ENCODE measurements at regions not wholly inside any gene's neighbourhood (a gene's known extent, or its start where the extent isn't known, plus 50 kb on each side); places are given as distances from the start of the nearest gene placed in this dataset.

DNA sequence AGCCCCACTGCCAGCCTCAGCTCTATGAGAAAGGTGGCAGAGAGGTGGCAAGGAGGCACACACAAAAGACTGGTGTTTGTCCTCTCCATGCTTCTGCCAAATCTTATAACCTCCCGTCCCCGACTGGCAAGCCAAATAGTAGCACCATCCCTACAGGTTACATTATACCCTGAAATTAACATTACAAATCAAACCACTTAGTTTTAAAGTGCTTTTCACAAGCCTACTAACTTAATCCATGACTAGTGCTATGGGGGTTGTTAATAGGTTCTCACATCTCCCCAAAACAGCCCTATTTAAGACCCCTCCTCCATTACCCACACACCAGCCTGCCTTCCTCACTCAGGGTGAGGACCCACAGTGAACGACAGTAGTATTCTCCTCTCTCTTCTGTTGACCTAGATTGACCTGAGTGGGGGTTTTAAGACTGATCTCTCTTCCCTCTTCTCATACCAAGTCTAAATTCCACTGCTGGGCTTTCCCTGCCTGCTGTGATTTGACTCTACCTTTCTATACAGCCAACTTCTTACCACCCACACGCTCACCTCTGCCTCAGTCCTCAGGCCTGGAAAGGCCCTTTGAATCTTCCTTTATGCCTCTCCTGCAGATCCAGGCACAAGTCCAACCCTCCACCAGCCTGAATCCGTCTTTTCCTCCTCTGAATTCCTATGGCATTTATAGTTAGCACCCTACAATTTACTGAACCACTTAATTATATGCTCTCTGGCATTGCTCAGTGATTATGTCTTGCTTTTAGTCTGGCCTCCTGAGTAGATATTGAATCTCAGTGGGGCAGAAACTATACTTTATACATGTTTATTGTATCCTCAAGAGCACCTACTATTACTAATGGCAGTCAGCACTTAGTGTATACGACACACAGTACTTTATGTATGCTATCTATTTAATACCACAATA lies 116.1 kb downstream of the TMEM174 start:
- TF ChIP-seq, protein P1, sequence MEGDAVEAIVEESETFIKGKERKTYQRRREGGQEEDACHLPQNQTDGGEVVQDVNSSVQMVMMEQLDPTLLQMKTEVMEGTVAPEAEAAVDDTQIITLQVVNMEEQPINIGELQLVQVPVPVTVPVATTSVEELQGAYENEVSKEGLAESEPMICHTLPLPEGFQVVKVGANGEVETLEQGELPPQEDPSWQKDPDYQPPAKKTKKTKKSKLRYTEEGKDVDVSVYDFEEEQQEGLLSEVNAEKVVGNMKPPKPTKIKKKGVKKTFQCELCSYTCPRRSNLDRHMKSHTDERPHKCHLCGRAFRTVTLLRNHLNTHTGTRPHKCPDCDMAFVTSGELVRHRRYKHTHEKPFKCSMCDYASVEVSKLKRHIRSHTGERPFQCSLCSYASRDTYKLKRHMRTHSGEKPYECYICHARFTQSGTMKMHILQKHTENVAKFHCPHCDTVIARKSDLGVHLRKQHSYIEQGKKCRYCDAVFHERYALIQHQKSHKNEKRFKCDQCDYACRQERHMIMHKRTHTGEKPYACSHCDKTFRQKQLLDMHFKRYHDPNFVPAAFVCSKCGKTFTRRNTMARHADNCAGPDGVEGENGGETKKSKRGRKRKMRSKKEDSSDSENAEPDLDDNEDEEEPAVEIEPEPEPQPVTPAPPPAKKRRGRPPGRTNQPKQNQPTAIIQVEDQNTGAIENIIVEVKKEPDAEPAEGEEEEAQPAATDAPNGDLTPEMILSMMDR (IDR thresholded peaks at IDR 0.05): no peak
- TF ChIP-seq POLR2A (IDR thresholded peaks at IDR 0.05): no peak
